CD4-positive, alpha-beta memory T cell (primary cell): ENCODE measurements at regions not wholly inside any gene's neighbourhood (a gene's known extent, or its start where the extent isn't known, plus 50 kb on each side); places are given as distances from the start of the nearest gene placed in this dataset.
"Not testable (repeated sequence)": the region's sequence is repeated elsewhere in the genome, so short reads cannot be mapped to it uniquely, and the experiment has no call there.

Source experiments
- CTCF ChIA-PET: fragments of 350-600 bp; sonication (Branson Sonifier 250); formaldehyde crosslinking; loops from one replicate; lab custom pipeline; 2021; ENCODE audit warnings: inconsistent platforms; ENCODE audit not compliant: partially characterized antibody; lab: Charles Lee
- POLR2A ChIA-PET: fragments of 350-600 bp; sonication (Branson Sonifier 250); formaldehyde crosslinking; loops from one replicate; lab custom pipeline; 2021; ENCODE audit not compliant: partially characterized antibody; lab: Charles Lee
- DNase-seq, 5 donors: peaks; one replicate each; pipeline versions ENCODE4 v3.0.0 to v3.0.0-alpha.2; 2020 to 2022; ENCODE audit warnings: mixed read lengths in 1 of 5
- H3K27ac ChIP-seq: one replicate; pipeline ENCODE4 v1.7.0; 2013; ENCODE audit warnings: low read depth, low read length
- H3K27me3 ChIP-seq: 2 replicates; pipeline ENCODE4 v1.7.0; 2013; ENCODE audit warnings: mild to moderate bottlenecking, low read length, moderate library complexity; ENCODE audit not compliant: insufficient read depth
- H3K36me3 ChIP-seq: 2 replicates; pipeline ENCODE4 v1.7.0; 2013; ENCODE audit warnings: mild to moderate bottlenecking, low read length, moderate library complexity; ENCODE audit not compliant: insufficient read depth
- H3K4me1 ChIP-seq: 2 replicates; pipeline ENCODE4 v1.7.0; 2013; ENCODE audit warnings: mild to moderate bottlenecking, low read length, moderate library complexity; ENCODE audit not compliant: insufficient read depth
- H3K4me3 ChIP-seq, 2 donors: one replicate each; pipeline ENCODE4 v1.7.0; 2013; ENCODE audit warnings: low read length in 2 of 2, mild to moderate bottlenecking in 1 of 2
- H3K9me3 ChIP-seq, 2 donors: one replicate each; pipeline ENCODE4 v1.7.0; 2013; ENCODE audit warnings: low read length in 2 of 2, control low read depth in 1 of 2; ENCODE audit not compliant: control insufficient read depth in 1 of 2
- H3K27ac Mint-ChIP-seq, 7 donors: one replicate each; pipeline ENCODE4 v1.8.0; 2020 to 2021; ENCODE audit warnings: mixed read lengths in 7 of 7, mild to moderate bottlenecking in 6 of 7, inconsistent platforms in 3 of 7, moderate library complexity in 3 of 7
- H3K27me3 Mint-ChIP-seq, 2 donors: one replicate each; pipeline ENCODE4 v1.8.0; 2020 to 2021; ENCODE audit warnings: mixed read lengths in 2 of 2
- H3K36me3 Mint-ChIP-seq, 2 donors: one replicate each; pipeline ENCODE4 v1.8.0; 2020 to 2021; ENCODE audit warnings: mixed read lengths in 2 of 2, inconsistent platforms in 1 of 2, mild to moderate bottlenecking in 1 of 2
- H3K4me1 Mint-ChIP-seq, 4 donors: one replicate each; pipeline ENCODE4 v1.8.0; 2020 to 2021; ENCODE audit warnings: mixed read lengths in 4 of 4, mild to moderate bottlenecking in 1 of 4
- H3K4me3 Mint-ChIP-seq, 8 donors: one replicate each; pipeline ENCODE4 v1.8.0; 2020 to 2021; ENCODE audit warnings: mixed read lengths in 8 of 8, mild to moderate bottlenecking in 7 of 8, moderate library complexity in 6 of 8, inconsistent platforms in 3 of 8
- H3K9me3 Mint-ChIP-seq, 8 donors: one replicate each; pipeline ENCODE4 v1.8.0; 2020 to 2021; ENCODE audit warnings: mixed read lengths in 8 of 8, mild to moderate bottlenecking in 5 of 8, inconsistent platforms in 3 of 8, moderate library complexity in 1 of 8
- intact Hi-C: fragments of 100-400 bp; cut with micrococcal nuclease; formaldehyde crosslinking; loops from one replicate; pipeline ENCODE4 v1.15.1; 2023

- Mint-ChIP-seq H3K27ac (peak overlapping the region in 5 of 7 donors; percentile 2 to 53 (median 17)), H3K4me1 (peaks cover 42 to 68% (median 52%) of the 10 kb centered on the region in 4 donors), H3K9me3 (no peaks in the 10 kb centered on the region), H3K36me3 (peaks cover 5 to 10% of the 10 kb centered on the region in 2 donors), H3K4me3 (peak overlapping the region in 3 of 8 donors; percentile 23 to 29 (median 28)), H3K27me3 (no peaks in the 10 kb centered on the region)
- peaks cover 1% of the 10 kb centered on the region for H3K36me3 ChIP-seq
- no peaks in the 10 kb centered on the region for H3K9me3 ChIP-seq
- POLR2A ChIA-PET: no interaction called here
- peaks cover 47% of the 10 kb centered on the region for H3K4me1 ChIP-seq
- DNase-seq: no peak
- no peak overlapping the region for H3K4me3 ChIP-seq
- intact Hi-C loops: loop anchor here (5.0 kb wide), 1 partner anchor 130 kb away; the partner anchor contains the start of gene UTRN
- H3K27me3 ChIP-seq: no peaks in the 10 kb centered on the region
- H3K27ac ChIP-seq: no peak overlapping the region
- CTCF ChIA-PET: no interaction called here
These were observed 132.5 kb downstream of the UTRN start for GRCh38 chr6:144417681-144418080.

DNA sequence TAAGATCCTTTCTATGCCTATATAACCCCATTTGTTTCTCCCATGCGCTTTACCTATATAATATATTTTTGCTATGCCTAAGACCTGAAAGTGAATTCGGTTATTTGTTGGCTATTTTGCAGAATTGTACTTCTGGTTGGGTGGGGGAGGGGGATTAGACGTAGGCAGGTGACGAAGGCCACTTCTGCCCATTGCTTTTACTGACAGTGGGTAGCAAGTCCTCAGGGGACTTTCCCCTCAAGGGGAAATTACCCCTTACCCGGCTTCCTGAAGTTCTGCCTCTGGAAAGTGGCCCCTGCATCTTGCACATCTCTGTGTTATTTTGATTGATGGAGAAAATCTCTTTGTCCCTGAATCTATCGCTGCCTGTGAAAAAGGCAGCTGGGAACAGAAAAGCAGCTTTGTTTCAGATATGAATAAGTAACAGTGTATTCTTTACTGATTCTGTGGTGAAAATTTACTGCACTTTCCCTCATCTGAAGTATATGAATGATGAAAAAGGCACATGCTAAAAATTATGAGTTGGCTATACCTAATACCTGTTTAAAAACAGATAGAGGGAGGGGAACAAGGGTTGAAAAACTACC is 133.9 kb downstream of the UTRN start:
- H3K27ac ChIP-seq: no peak overlapping the region
- Mint-ChIP-seq H3K4me3 (peak overlapping the region in 1 of 8 donors; percentile 34), H3K27ac (peak overlapping the region in 3 of 7 donors; percentile 16 to 85 (median 42)), H3K36me3 (peaks cover 15 to 21% of the 10 kb centered on the region in 2 donors), H3K27me3 (no peaks in the 10 kb centered on the region), H3K4me1 (peaks cover 36 to 58% (median 48%) of the 10 kb centered on the region in 4 donors), H3K9me3 (no peaks in the 10 kb centered on the region)
- CTCF ChIA-PET: interaction anchor here (0.6 kb wide), 1 partner anchor 114 kb away, joined by 3 read pairs; no protein-coding TSS in a partner anchor
- DNase-seq: no peak
- intact Hi-C loops: loop anchor here (5.0 kb wide), 1 partner anchor 132 kb away; the partner anchor contains the start of gene UTRN
- H3K4me1 ChIP-seq: peaks cover 39% of the 10 kb centered on the region
- no peak overlapping the region for H3K4me3 ChIP-seq
- POLR2A ChIA-PET: no interaction called here
- H3K9me3 ChIP-seq: no peaks in the 10 kb centered on the region
- H3K36me3 ChIP-seq: peaks cover 13% of the 10 kb centered on the region
- H3K27me3 ChIP-seq: no peaks in the 10 kb centered on the region

DNA sequence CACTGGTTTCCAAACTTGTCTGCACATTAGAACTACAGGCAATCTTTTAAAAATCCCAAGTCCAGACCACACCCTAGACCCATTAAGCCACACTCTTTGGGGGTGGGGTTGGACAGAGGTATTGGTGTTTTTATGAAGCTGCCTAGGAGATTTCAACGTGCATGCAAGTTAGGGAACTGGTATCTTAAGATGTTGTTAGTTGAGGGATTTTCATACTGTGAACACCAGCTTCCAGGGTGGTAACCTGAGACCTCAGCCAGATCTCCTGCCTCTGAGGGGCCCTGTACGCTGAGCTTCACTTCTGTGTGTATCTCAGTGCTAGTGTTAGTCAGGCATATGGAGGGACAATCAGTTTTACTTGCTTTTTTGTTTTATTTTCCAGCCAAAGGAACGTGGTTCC is 138.0 kb downstream of the UTRN start:
- intact Hi-C loops: no loop called here
- Histone ChIP-seq H3K27me3 (no peaks in the 10 kb centered on the region), H3K9me3 (no peaks in the 10 kb centered on the region), H3K4me1 (peaks cover 15% of the 10 kb centered on the region), H3K36me3 (peaks cover 27% of the 10 kb centered on the region), H3K27ac (no peak overlapping the region), H3K4me3 (no peak overlapping the region)
- no peak for DNase-seq
- ChIA-PET CTCF (no interaction called here), POLR2A (no interaction called here)
- Mint-ChIP-seq H3K4me1 (peaks cover 18 to 40% (median 27%) of the 10 kb centered on the region in 4 donors), H3K27ac (no peak overlapping the region), H3K36me3 (peaks cover 46 to 54% of the 10 kb centered on the region in 2 donors), H3K27me3 (no peaks in the 10 kb centered on the region), H3K9me3 (no peaks in the 10 kb centered on the region), H3K4me3 (no peak overlapping the region)

- H3K27ac ChIP-seq: no peak overlapping the region
- no peaks in the 10 kb centered on the region for H3K27me3 ChIP-seq
- H3K36me3 Mint-ChIP-seq: peaks cover 65 to 72% of the 10 kb centered on the region in 2 donors
- H3K9me3 Mint-ChIP-seq: no peaks in the 10 kb centered on the region
- H3K27me3 Mint-ChIP-seq: no peaks in the 10 kb centered on the region
- ChIA-PET POLR2A (interaction anchor here (1.1 kb wide), 1 partner anchor 144 kb away, joined by 5 read pairs; no protein-coding TSS in a partner anchor), CTCF (interaction anchor here (0.5 to 1.8 kb wide), 2 partner anchors 10 to 52 kb away, joined by 3 to 5 read pairs; no protein-coding TSS in a partner anchor)
- H3K4me1 ChIP-seq: no peaks in the 10 kb centered on the region
- intact Hi-C loops: no loop called here
- no peak overlapping the region for H3K27ac Mint-ChIP-seq
- peaks cover 37% of the 10 kb centered on the region for H3K36me3 ChIP-seq
- H3K9me3 ChIP-seq: no peaks in the 10 kb centered on the region
- H3K4me1 Mint-ChIP-seq: peaks cover 10 to 15% (median 11%) of the 10 kb centered on the region in 4 donors
- no peak overlapping the region for H3K4me3 ChIP-seq
- DNase-seq: no peak
- no peak overlapping the region for H3K4me3 Mint-ChIP-seq
These were observed 144.6 kb downstream of the UTRN start for GRCh38 chr6:144429753-144430152.

DNA sequence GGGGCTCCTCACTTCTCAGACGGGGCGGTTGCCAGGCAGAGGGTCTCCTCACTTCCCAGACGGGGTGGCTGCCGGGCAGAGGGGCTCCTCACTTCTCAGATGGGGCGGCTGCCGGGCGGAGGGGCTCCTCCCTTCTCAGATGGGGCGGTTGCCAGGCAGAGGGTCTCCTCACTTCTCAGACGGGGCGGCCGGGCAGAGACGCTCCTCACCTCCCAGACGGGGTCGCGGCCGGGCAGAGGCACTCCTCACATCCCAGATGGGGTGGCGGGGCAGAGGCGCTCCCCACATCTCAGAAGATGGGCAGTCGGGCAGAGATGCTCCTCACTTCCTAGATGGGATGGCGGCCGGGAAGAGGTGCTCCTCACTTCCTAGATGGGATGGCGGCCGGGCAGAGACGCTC is 148.3 kb downstream of the UTRN start:
- H3K9me3 Mint-ChIP-seq, H3K27me3 Mint-ChIP-seq, H3K4me3 ChIP-seq, DNase-seq, H3K27ac ChIP-seq, H3K4me3 Mint-ChIP-seq, H3K4me1 ChIP-seq, H3K4me1 Mint-ChIP-seq, CTCF ChIA-PET, H3K27ac Mint-ChIP-seq, POLR2A ChIA-PET, intact Hi-C loops, H3K27me3 ChIP-seq, H3K9me3 ChIP-seq: not testable (repeated sequence)
- peaks cover 65 to 73% of the 10 kb centered on the region in 2 donors for H3K36me3 Mint-ChIP-seq
- peaks cover 52% of the 10 kb centered on the region for H3K36me3 ChIP-seq

- H3K4me3 ChIP-seq: no peak overlapping the region
- H3K36me3 ChIP-seq: peaks cover 60% of the 10 kb centered on the region
- ChIA-PET POLR2A (interaction anchor here (1.0 to 1.1 kb wide), 2 partner anchors 12 to 87 kb away, joined by 3 to 4 read pairs; no protein-coding TSS in a partner anchor), CTCF (interaction anchor here (1.2 kb wide), 1 partner anchor 14 kb away, joined by 3 read pairs; no protein-coding TSS in a partner anchor)
- H3K36me3 Mint-ChIP-seq: peaks cover 69 to 72% of the 10 kb centered on the region in 2 donors
- intact Hi-C loops: no loop called here
- H3K9me3 Mint-ChIP-seq: no peaks in the 10 kb centered on the region
- no peak for DNase-seq
- H3K4me1 Mint-ChIP-seq: peaks cover 0 to 9% (median 6%) of the 10 kb centered on the region in 4 donors
- no peak overlapping the region for H3K4me3 Mint-ChIP-seq
- H3K9me3 ChIP-seq: no peaks in the 10 kb centered on the region
- H3K27me3 Mint-ChIP-seq: no peaks in the 10 kb centered on the region
- peak overlapping the region in 4 of 7 donors; percentile 15 to 83 (median 56) for H3K27ac Mint-ChIP-seq
- H3K4me1 ChIP-seq: no peaks in the 10 kb centered on the region
- no peak overlapping the region for H3K27ac ChIP-seq
- no peaks in the 10 kb centered on the region for H3K27me3 ChIP-seq
These were observed 149.3 kb downstream of the UTRN start for GRCh38 chr6:144434308-144434990.
